ENCODE measurements at regions not wholly inside any gene's neighbourhood (a gene's known extent, or its start where the extent isn't known, plus 50 kb on each side); places are given as distances from the start of the nearest gene placed in this dataset.
A peak's percentile ranks its signal among the peaks of the same experiment; 100 is the strongest.
"Not testable (repeated sequence)": the region's sequence is repeated elsewhere in the genome, so short reads cannot be mapped to it uniquely, and the experiment has no call there.

GRCh38 chr11:28822576-28822975 lies 714.4 kb downstream of the METTL15 start:
- DNase-seq = no peak

GRCh38 chr11:28820296-28820989 lies 712.3 kb downstream of the METTL15 start:
- no peak for DNase-seq

- DNase-seq = no peak
Measured at GRCh38 chr11:28819741-28820140, 711.6 kb downstream of the METTL15 start.

GRCh38 chr11:28815110-28815509 lies 706.9 kb downstream of the METTL15 start:
- no peak for DNase-seq

DNA sequence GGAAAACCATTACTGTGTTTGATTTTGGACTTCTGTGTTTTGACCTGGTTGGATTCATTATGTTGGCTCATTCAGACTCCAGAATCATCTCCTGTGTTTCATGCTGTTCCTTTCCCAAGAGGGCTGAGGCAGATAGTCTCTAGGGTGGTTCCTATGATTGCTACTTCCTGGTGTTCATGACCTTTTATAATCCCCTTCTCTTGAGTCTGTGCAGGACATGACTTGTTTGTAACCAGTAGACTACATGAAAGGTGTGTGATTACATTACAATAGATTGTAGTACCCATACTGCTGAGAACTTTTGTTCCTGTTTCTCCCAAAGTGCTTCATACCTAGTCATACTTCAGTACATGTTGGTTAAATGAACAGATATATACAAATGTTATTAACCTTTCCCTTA lies 700.6 kb downstream of the METTL15 start:
- no peak for DNase-seq

DNA sequence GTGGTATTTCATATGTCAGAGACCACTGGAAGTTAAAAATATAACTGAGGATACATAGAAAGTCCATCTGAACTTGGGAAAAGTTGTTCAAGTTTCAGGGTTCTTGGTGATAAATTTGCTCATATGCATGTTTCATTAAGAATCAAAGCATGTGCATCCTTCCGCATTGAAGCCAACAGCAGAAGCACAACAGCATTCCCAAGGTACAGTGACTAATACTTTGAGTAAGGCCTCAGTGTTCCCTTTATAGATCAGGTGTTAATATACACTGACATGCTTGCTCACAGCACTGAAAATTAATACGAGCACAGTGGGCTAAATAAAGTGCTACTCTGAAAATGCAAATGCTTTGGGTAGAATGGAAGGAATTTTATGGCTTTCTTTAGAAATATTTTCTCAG lies 691.1 kb downstream of the METTL15 start:
- no peak for DNase-seq

DNA sequence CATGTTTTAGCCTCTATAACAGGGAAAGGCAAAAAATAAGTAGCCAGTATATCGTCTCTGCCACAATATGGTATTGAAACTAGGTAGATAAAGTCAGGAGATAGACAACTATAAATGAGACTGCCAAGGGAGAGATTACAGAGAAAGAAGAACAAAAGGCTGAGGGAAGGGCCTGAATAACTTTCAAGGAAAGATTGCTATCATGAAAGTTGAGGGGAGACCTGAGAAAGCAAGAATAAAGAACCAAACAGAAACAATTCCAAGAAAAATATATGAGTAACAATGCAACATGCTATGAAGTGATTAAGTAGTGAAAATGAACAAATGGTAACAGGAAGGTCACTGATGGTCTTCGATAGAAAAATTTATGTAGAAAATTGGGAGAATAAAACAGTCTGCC lies 690.1 kb downstream of the METTL15 start:
- no peak for DNase-seq

DNA sequence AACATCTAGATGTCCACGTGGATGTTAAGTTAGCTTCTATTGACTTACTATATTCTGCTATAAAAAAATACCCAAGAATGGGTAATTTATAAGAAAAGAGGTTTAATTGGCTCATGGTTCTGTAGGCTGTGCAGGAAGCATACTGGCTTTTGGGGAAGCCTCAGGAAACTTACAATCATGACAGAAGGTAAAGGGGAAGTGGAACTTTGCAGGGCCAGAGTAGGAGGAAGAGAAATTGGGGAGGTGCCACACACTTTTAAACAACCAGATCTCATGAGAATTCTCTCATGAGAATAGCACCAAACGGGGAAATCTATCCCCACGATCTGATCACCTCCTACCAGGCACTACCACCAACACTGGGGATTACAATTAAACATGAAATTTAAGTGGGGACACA lies 689.3 kb downstream of the METTL15 start:
- no peak for DNase-seq

GRCh38 chr11:28794405-28794804 lies 686.2 kb downstream of the METTL15 start:
- no peak for DNase-seq

DNA sequence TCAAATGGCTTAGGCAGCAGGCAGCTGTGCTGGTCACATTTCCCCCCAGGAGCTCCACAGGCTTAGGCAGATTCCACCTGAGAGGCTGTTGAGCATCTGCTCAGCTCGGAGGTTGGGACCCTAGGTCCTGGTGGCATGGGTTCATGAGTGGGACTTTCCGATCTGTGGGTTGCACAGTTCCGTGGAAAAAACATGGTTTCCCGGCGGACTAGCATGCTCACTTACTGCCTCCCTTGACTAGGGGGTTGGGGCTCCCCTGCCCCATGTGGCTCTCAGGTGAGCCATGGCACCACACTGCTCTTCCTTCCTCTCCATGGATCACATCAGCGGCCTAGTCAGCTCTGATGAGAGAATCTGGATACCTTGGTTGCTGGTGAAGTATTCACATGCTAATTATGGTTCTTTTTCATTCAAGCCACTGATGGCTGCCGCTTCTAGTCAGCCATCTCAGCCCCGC lies 685.1 kb downstream of the METTL15 start:
- DNase-seq = no peak

DNA sequence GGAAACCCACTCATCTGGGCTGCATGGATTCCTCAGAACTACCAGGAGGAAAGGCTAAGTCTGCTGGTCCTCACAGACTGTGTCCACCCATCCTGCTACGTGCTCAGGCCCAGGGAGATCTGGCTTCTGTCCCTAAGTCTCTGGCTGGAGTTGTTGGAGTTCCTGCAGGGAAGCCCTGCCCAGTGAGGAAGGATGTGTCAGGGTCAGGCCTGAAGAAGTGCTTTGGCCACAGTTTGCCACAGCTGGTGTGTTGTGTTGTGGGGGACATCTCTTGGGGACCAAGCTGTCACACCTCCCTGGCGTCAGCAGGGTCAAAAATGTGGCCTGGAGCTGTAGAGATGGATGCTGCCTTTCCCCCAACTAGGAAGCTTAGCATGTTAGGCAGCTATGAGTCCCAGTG lies 684.7 kb downstream of the METTL15 start:
- no peak for DNase-seq

DNA sequence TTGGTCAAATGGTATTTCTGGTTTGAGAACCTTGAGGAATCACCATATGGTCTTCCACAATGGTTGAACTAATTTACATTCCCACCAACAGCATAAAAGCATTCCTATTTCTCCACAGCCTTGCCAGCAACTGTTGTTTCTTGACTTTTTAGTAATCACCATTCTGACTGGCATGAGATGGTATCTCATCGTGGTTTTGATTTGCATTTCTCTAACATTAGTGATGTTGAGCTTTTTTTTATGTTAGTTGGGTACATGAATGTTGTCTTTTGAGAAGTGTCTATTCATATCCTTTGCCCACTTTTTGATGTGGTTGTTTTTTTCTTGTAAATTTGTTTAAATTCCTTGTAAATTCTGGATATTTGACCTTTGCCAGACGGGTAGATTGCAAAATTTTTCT lies 679.7 kb downstream of the METTL15 start:
- DNase-seq = not testable (repeated sequence)

GRCh38 chr11:28777126-28777525 lies 668.9 kb downstream of the METTL15 start:
- DNase-seq = no peak

- DNase-seq = no peak
Measured at GRCh38 chr11:28773606-28774005, 665.4 kb downstream of the METTL15 start.

GRCh38 chr11:28770806-28771205 lies 662.6 kb downstream of the METTL15 start:
- no peak for DNase-seq

- peak in 1 of 3 donors; percentile 43 for DNase-seq
Measured at GRCh38 chr11:28767574-28767973, 659.4 kb downstream of the METTL15 start.

DNA sequence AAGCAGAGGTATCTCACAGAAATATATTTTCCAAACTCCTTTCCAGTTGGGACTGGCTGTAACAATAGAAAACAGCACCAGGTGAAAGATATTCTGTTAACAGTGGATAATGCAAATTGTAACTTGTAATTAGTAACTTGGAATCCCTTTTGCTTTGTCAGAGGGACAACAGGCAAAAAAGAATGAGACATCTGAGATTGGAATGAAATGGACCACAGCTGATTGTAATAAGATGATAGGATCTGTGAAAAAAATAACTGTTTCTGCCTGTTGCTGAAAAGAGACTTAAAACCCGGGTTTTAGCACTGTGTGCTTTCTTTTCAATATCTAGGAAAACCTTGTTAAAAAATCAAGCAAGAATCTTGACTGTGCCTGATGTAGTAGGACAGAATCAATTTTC lies 655.7 kb downstream of the METTL15 start:
- DNase-seq = no peak

DNA sequence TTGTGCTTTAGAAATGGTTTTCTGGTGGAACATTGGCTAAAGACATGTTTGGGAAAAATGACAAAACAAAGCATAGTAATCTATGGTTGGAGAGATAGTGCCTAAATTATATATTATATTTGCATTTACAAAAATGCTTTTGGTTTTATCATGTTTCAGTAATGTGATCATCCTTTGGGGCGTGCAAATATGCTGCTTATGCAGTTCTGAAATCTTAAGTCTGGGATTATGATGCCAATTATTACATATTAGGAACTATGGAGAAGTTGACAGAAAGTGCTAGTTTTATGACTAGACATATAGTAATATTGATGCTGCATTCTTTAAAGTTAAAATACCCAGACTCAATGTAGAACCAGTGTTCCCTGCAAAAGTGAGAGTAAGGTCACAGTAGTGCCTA lies 655.0 kb downstream of the METTL15 start:
- DNase-seq = peak in 2 of 3 donors; percentile 12 to 14

- DNase-seq = peak in 1 of 3 donors; percentile 9
Measured at GRCh38 chr11:28760676-28761390, 652.6 kb downstream of the METTL15 start.

DNA sequence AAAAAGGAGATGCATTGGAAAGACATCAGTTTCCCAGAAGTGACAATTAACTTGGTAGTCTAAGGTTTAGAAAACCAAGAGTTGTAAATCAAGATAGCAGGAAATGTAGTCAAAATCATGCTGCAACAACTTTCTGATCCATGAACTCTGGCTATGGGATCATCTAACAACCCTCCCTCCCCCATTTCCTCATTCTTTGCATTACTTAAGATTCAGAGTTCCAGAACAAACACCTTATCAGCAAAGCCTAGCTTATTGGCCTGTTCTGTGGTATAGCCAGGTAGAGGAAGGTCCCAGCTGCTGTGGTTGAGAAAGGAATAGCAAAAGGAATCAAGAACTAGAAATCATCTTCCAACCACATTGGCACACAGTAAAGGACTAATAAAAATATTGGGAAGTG lies 651.1 kb downstream of the METTL15 start:
- peak in 1 of 3 donors; percentile 20 for DNase-seq

DNA sequence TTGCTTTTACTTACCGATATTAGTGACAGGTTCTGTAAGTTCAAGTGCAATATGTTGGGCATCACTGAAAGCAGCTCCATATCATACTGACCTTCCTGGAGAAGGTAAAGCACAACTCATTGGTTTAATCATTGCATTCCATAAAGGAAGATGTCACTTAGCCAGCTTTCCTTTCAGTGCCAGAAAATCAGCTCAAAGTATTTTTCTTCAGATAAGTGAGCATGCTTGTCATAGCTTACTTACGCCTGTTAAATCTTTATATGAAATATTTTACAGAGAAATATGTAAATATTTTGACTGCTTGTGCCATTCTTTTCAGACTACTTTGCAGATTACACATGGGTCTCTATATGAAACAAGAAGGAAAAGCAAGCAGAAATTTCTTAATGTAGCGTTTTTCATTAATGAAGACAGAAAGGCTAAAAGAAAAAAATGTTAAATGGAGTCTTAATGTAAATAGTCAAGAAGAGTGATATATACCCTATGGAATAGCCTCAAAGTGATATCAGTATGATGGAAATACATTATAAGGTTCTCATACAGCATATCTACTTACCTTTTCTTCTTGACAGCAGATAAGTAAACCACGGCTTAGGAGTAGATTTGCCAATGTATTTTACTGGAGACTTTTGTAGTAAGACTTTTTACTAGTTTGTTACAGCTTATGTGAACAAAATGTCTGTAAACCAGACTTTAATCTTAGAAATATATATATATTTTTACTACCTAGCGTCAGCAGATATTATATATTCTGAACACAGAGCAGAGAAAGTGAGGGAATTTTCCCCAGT lies 649.7 kb downstream of the METTL15 start:
- peak in 1 of 3 donors; percentile 77 for DNase-seq

GRCh38 chr11:28756977-28757376 lies 648.8 kb downstream of the METTL15 start:
- DNase-seq = peak in 1 of 3 donors; percentile 84
